ENCODE measurements at regions not wholly inside any gene's neighbourhood (a gene's known extent, or its start where the extent isn't known, plus 50 kb on each side); places are given as distances from the start of the nearest gene placed in this dataset.

DNA sequence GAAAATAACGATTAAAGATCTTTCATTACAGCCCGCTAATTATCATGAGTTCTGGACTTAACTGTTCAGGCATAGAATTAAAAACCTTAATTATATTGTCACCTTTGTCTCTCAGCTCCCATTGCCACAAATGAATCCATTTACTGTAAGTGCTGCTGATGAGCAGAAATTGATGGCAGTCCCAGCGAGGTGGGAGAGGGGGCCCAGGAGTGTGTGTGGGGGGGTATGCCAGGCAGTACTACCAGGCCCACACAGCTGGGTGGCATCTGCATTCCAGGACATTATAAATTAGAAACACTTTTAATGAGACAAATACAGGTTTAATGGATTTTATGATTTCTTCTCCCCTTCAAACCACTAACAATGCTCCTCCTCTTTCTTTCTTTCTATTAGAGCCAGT is 196.0 kb downstream of the MELK start:
- TF ChIP-seq, protein P1, sequence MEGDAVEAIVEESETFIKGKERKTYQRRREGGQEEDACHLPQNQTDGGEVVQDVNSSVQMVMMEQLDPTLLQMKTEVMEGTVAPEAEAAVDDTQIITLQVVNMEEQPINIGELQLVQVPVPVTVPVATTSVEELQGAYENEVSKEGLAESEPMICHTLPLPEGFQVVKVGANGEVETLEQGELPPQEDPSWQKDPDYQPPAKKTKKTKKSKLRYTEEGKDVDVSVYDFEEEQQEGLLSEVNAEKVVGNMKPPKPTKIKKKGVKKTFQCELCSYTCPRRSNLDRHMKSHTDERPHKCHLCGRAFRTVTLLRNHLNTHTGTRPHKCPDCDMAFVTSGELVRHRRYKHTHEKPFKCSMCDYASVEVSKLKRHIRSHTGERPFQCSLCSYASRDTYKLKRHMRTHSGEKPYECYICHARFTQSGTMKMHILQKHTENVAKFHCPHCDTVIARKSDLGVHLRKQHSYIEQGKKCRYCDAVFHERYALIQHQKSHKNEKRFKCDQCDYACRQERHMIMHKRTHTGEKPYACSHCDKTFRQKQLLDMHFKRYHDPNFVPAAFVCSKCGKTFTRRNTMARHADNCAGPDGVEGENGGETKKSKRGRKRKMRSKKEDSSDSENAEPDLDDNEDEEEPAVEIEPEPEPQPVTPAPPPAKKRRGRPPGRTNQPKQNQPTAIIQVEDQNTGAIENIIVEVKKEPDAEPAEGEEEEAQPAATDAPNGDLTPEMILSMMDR (IDR thresholded peaks at IDR 0.05), result no peak
- TF ChIP-seq EZH2phosphoT487 (IDR thresholded peaks at IDR 0.05), result no peak
- no peak for TF ChIP-seq EZH2 (IDR thresholded peaks at IDR 0.05)

All from neural progenitor cell (in vitro differentiated cells).